ENCODE measurements at regions not wholly inside any gene's neighbourhood (a gene's known extent, or its start where the extent isn't known, plus 50 kb on each side); places are given as distances from the start of the nearest gene placed in this dataset.

- TF ChIP-seq, protein P1, sequence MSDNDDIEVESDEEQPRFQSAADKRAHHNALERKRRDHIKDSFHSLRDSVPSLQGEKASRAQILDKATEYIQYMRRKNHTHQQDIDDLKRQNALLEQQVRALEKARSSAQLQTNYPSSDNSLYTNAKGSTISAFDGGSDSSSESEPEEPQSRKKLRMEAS (IDR thresholded peaks at IDR 0.05): no peak
- TF ChIP-seq FOXA1 (IDR thresholded peaks at IDR 0.05): no peak
- no peak for TF ChIP-seq RAD21 (IDR thresholded peaks at IDR 0.05)
- TF ChIP-seq GABPA (IDR thresholded peaks at IDR 0.05 in 1 of 2, conservative IDR thresholded peaks at IDR 0.05 in 1 of 2): no peak
Observed at GRCh38 chr19:31529121-31529520, 179.9 kb upstream of the TSHZ3 start (continued).

GRCh38 chr19:31530781-31531180 lies 181.5 kb upstream of the TSHZ3 start:
- Histone ChIP-seq H3K36me3 (ENCODE audit: control insufficient read depth in 4 of 4, insufficient read depth in 3 of 4, low read depth in 1 of 4, low read length in 3 of 4) (no peaks in the 10 kb centered on the region), H3K4me3 (ENCODE audit: low read depth in 1 of 3, low read length in 3 of 3) (no peak overlapping the region), H3K4me1 (ENCODE audit: control insufficient read depth in 4 of 4, insufficient read depth in 4 of 4, low read length in 3 of 4) (no peaks in the 10 kb centered on the region), H3K27me3 (ENCODE audit: control insufficient read depth in 4 of 4, insufficient read depth in 4 of 4, low read length in 3 of 4) (peaks cover 0 to 2% (median 0%) of the 10 kb centered on the region in 4 donors), H3K9ac (ENCODE audit: low read depth in 1 of 2, low read length in 2 of 2) (no peak overlapping the region), H3K27ac (ENCODE audit: low read depth in 1 of 2, low read length in 2 of 2) (no peak overlapping the region), H3K9me3 (ENCODE audit: control insufficient read depth in 4 of 4, low read length in 3 of 4) (peaks cover 0 to 10% (median 3%) of the 10 kb centered on the region in 4 donors)
- TF ChIP-seq NR2F2 (IDR thresholded peaks at IDR 0.05): no peak
- TF ChIP-seq EGR1 (IDR thresholded peaks at IDR 0.05; ENCODE audit: low read depth in 2 of 2): no peak
- no peak for TF ChIP-seq RAD21 (IDR thresholded peaks at IDR 0.05)
- no peak for TF ChIP-seq GABPA (IDR thresholded peaks at IDR 0.05 in 1 of 2, conservative IDR thresholded peaks at IDR 0.05 in 1 of 2)
- TF ChIP-seq JUND (IDR thresholded peaks at IDR 0.05): no peak
- no peak for TF ChIP-seq FOXA2 (IDR thresholded peaks at IDR 0.05)
- TF ChIP-seq YY1 (IDR thresholded peaks at IDR 0.05): no peak
- TF ChIP-seq FOXA1 (IDR thresholded peaks at IDR 0.05): no peak
- DNase-seq (ENCODE audit: low spot score): no peak
- 91% methylated on average over 7 of the region's 7 CpGs for WGBS

- Histone ChIP-seq H3K4me3 (ENCODE audit: low read depth in 1 of 3, low read length in 3 of 3) (no peak overlapping the region), H3K9me3 (ENCODE audit: control insufficient read depth in 4 of 4, low read length in 3 of 4) (peaks cover 0 to 9% (median 3%) of the 10 kb centered on the region in 4 donors), H3K27me3 (ENCODE audit: control insufficient read depth in 4 of 4, insufficient read depth in 4 of 4, low read length in 3 of 4) (peaks cover 0 to 2% (median 0%) of the 10 kb centered on the region in 4 donors), H3K27ac (ENCODE audit: low read depth in 1 of 2, low read length in 2 of 2) (no peak overlapping the region), H3K9ac (ENCODE audit: low read depth in 1 of 2, low read length in 2 of 2) (no peak overlapping the region), H3K36me3 (ENCODE audit: control insufficient read depth in 4 of 4, insufficient read depth in 3 of 4, low read depth in 1 of 4, low read length in 3 of 4) (no peaks in the 10 kb centered on the region), H3K4me1 (ENCODE audit: control insufficient read depth in 4 of 4, insufficient read depth in 4 of 4, low read length in 3 of 4) (no peaks in the 10 kb centered on the region)
- 57% methylated on average over 2 of the region's 2 CpGs for whole genome bisulfite sequencing
- DNase-seq (ENCODE audit: low spot score): no peak
- TF ChIP-seq HNF4A (conservative IDR thresholded peaks at IDR 0.05): no peak
- TF ChIP-seq ZBTB33 (IDR thresholded peaks at IDR 0.05): no peak
- no peak for TF ChIP-seq RAD21 (IDR thresholded peaks at IDR 0.05)
- TF ChIP-seq GABPA (IDR thresholded peaks at IDR 0.05 in 1 of 2, conservative IDR thresholded peaks at IDR 0.05 in 1 of 2): no peak
- TF ChIP-seq NR2F2 (IDR thresholded peaks at IDR 0.05): no peak
- TF ChIP-seq HNF4G (IDR thresholded peaks at IDR 0.05): no peak
- TF ChIP-seq JUND (IDR thresholded peaks at IDR 0.05): no peak
- no peak for TF ChIP-seq FOXA2 (IDR thresholded peaks at IDR 0.05)
- no peak for TF ChIP-seq YY1 (IDR thresholded peaks at IDR 0.05)
- no peak for TF ChIP-seq TAF1 (conservative IDR thresholded peaks at IDR 0.05)
- TF ChIP-seq, protein P2, sequence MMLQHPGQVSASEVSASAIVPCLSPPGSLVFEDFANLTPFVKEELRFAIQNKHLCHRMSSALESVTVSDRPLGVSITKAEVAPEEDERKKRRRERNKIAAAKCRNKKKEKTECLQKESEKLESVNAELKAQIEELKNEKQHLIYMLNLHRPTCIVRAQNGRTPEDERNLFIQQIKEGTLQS (IDR thresholded peaks at IDR 0.05): no peak
- TF ChIP-seq EGR1 (IDR thresholded peaks at IDR 0.05; ENCODE audit: low read depth in 2 of 2): no peak
Observed at GRCh38 chr19:31531326-31531725, 182.1 kb upstream of the TSHZ3 start.

- Histone ChIP-seq H3K4me3 (ENCODE audit: low read depth in 1 of 3, low read length in 3 of 3) (no peak overlapping the region), H3K36me3 (ENCODE audit: control insufficient read depth in 4 of 4, insufficient read depth in 3 of 4, low read depth in 1 of 4, low read length in 3 of 4) (no peaks in the 10 kb centered on the region), H3K27me3 (ENCODE audit: control insufficient read depth in 4 of 4, insufficient read depth in 4 of 4, low read length in 3 of 4) (peaks cover 0 to 2% (median 0%) of the 10 kb centered on the region in 4 donors), H3K9me3 (ENCODE audit: control insufficient read depth in 4 of 4, low read length in 3 of 4) (peaks cover 0 to 4% (median 0%) of the 10 kb centered on the region in 4 donors), H3K27ac (ENCODE audit: low read depth in 1 of 2, low read length in 2 of 2) (no peak overlapping the region), H3K4me1 (ENCODE audit: control insufficient read depth in 4 of 4, insufficient read depth in 4 of 4, low read length in 3 of 4) (no peaks in the 10 kb centered on the region), H3K9ac (ENCODE audit: low read depth in 1 of 2, low read length in 2 of 2) (no peak overlapping the region)
- DNase-seq (ENCODE audit: low spot score): no peak
- WGBS: 91% methylated on average over 8 of the region's 8 CpGs
- TF ChIP-seq EGR1 (IDR thresholded peaks at IDR 0.05; ENCODE audit: low read depth in 2 of 2) (no peak), RAD21 (IDR thresholded peaks at IDR 0.05) (no peak), TAF1 (conservative IDR thresholded peaks at IDR 0.05) (no peak), RXRA (IDR thresholded peaks at IDR 0.05) (no peak), NR2F2 (IDR thresholded peaks at IDR 0.05) (no peak), SP1 (IDR thresholded peaks at IDR 0.05) (no peak), ZBTB33 (IDR thresholded peaks at IDR 0.05) (no peak), JUND (IDR thresholded peaks at IDR 0.05) (no peak), HNF4A (conservative IDR thresholded peaks at IDR 0.05) (no peak), YY1 (IDR thresholded peaks at IDR 0.05) (no peak), HNF4G (IDR thresholded peaks at IDR 0.05) (no peak)
- TF ChIP-seq, protein P3, sequence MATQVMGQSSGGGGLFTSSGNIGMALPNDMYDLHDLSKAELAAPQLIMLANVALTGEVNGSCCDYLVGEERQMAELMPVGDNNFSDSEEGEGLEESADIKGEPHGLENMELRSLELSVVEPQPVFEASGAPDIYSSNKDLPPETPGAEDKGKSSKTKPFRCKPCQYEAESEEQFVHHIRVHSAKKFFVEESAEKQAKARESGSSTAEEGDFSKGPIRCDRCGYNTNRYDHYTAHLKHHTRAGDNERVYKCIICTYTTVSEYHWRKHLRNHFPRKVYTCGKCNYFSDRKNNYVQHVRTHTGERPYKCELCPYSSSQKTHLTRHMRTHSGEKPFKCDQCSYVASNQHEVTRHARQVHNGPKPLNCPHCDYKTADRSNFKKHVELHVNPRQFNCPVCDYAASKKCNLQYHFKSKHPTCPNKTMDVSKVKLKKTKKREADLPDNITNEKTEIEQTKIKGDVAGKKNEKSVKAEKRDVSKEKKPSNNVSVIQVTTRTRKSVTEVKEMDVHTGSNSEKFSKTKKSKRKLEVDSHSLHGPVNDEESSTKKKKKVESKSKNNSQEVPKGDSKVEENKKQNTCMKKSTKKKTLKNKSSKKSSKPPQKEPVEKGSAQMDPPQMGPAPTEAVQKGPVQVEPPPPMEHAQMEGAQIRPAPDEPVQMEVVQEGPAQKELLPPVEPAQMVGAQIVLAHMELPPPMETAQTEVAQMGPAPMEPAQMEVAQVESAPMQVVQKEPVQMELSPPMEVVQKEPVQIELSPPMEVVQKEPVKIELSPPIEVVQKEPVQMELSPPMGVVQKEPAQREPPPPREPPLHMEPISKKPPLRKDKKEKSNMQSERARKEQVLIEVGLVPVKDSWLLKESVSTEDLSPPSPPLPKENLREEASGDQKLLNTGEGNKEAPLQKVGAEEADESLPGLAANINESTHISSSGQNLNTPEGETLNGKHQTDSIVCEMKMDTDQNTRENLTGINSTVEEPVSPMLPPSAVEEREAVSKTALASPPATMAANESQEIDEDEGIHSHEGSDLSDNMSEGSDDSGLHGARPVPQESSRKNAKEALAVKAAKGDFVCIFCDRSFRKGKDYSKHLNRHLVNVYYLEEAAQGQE (IDR thresholded peaks at IDR 0.05): no peak
- TF ChIP-seq, protein P2 (IDR thresholded peaks at IDR 0.05): no peak
Observed at GRCh38 chr19:31532034-31532433, 182.8 kb upstream of the TSHZ3 start.
